Sigmoid colon (tissue), 4 donors: ENCODE measurements at regions not wholly inside any gene's neighbourhood (a gene's known extent, or its start where the extent isn't known, plus 50 kb on each side); places are given as distances from the start of the nearest gene placed in this dataset.

Experiments
- CTCF ChIP-seq, 4 experiments: fragments of 450-650 bp in 3 of 4; fragments of 200-600 bp in 1 of 4; IDR thresholded peaks; one replicate each; pipeline ENCODE4 v1.5.1; 2016 to 2019; ENCODE audit warnings: antibody characterized with exemption in 4 of 4, mild to moderate bottlenecking in 3 of 4, moderate library complexity in 2 of 4
- POLR2AphosphoS5 ChIP-seq, 4 donors: sonication (generic); formaldehyde crosslinking; IDR thresholded peaks; one replicate each; pipeline ENCODE4 v1.6.1; 2017; ENCODE audit warnings: antibody characterized with exemption in 4 of 4

- no peak for TF ChIP-seq CTCF (IDR thresholded peaks at IDR 0.05)
- no peak for TF ChIP-seq POLR2AphosphoS5 (IDR thresholded peaks at IDR 0.05)
Measured at GRCh38 chr2:196268538-196269338, 97.4 kb upstream of the STK17B start.
